ENCODE measurements at regions not wholly inside any gene's neighbourhood (a gene's known extent, or its start where the extent isn't known, plus 50 kb on each side); places are given as distances from the start of the nearest gene placed in this dataset.

- ATAC-seq (no peak), DNase-seq (no peak)
- peaks cover 5% of the 10 kb centered on the region for H3K27me3 Mint-ChIP-seq (ENCODE audit: low read depth)
- H3K9me3 Mint-ChIP-seq, result no peaks in the 10 kb centered on the region
- H3K36me3 Mint-ChIP-seq (ENCODE audit: insufficient read depth), result no peaks in the 10 kb centered on the region
- H3K4me1 Mint-ChIP-seq (ENCODE audit: low read depth), result no peaks in the 10 kb centered on the region
- H3K4me3 Mint-ChIP-seq, result no peak overlapping the region
Observed at GRCh38 chr2:226407135-226407534, 392.5 kb downstream of the IRS1 start.

- Mint-ChIP-seq H3K4me3 (no peak overlapping the region), H3K27me3 (ENCODE audit: low read depth) (peaks cover 5% of the 10 kb centered on the region)
- DNase-seq, result no peak
Observed at GRCh38 chr2:226405465-226405864, 394.2 kb downstream of the IRS1 start.

GRCh38 chr2:226403369-226403768 is 396.3 kb downstream of the IRS1 start:
- Mint-ChIP-seq H3K4me3 (no peak overlapping the region), H3K27me3 (ENCODE audit: low read depth) (peaks cover 5% of the 10 kb centered on the region), H3K36me3 (ENCODE audit: insufficient read depth) (no peaks in the 10 kb centered on the region), H3K9me3 (no peaks in the 10 kb centered on the region), H3K4me1 (ENCODE audit: low read depth) (no peaks in the 10 kb centered on the region)
- ATAC-seq (no peak), DNase-seq (no peak)

More at GRCh38 chr2:226405465-226405864, 394.2 kb downstream of the IRS1 start:
- Mint-ChIP-seq H3K4me1 (ENCODE audit: low read depth) (no peaks in the 10 kb centered on the region), H3K36me3 (ENCODE audit: insufficient read depth) (no peaks in the 10 kb centered on the region), H3K9me3 (no peaks in the 10 kb centered on the region)
- ATAC-seq, result no peak

- Mint-ChIP-seq H3K4me3 (no peak overlapping the region), H3K4me1 (ENCODE audit: low read depth) (no peaks in the 10 kb centered on the region), H3K36me3 (ENCODE audit: insufficient read depth) (no peaks in the 10 kb centered on the region), H3K9me3 (no peaks in the 10 kb centered on the region), H3K27me3 (ENCODE audit: low read depth) (no peaks in the 10 kb centered on the region)
- DNase-seq, result no peak
- no peak for ATAC-seq
Observed at GRCh38 chr2:226399006-226399405, 400.6 kb downstream of the IRS1 start.

GRCh38 chr2:226398580-226398979 is 401.0 kb downstream of the IRS1 start:
- no peak for ATAC-seq
- DNase-seq, result no peak
- no peaks in the 10 kb centered on the region for H3K9me3 Mint-ChIP-seq
- H3K4me1 Mint-ChIP-seq (ENCODE audit: low read depth), result no peaks in the 10 kb centered on the region
- H3K27me3 Mint-ChIP-seq (ENCODE audit: low read depth), result no peaks in the 10 kb centered on the region
- H3K4me3 Mint-ChIP-seq, result no peak overlapping the region
- no peaks in the 10 kb centered on the region for H3K36me3 Mint-ChIP-seq (ENCODE audit: insufficient read depth)

GRCh38 chr2:226396541-226396940 is 403.1 kb downstream of the IRS1 start:
- ATAC-seq (no peak), DNase-seq (no peak)
- Mint-ChIP-seq H3K9me3 (peaks cover 6% of the 10 kb centered on the region), H3K36me3 (ENCODE audit: insufficient read depth) (no peaks in the 10 kb centered on the region), H3K27me3 (ENCODE audit: low read depth) (no peaks in the 10 kb centered on the region), H3K4me1 (ENCODE audit: low read depth) (no peaks in the 10 kb centered on the region), H3K4me3 (no peak overlapping the region)

- no peaks in the 10 kb centered on the region for H3K36me3 Mint-ChIP-seq (ENCODE audit: insufficient read depth)
- peaks cover under 1% of the 10 kb centered on the region for H3K9me3 Mint-ChIP-seq
- no peaks in the 10 kb centered on the region for H3K4me1 Mint-ChIP-seq (ENCODE audit: low read depth)
- H3K27me3 Mint-ChIP-seq (ENCODE audit: low read depth), result no peaks in the 10 kb centered on the region
- H3K4me3 Mint-ChIP-seq, result no peak overlapping the region
- no peak for DNase-seq
- no peak for ATAC-seq
Observed at GRCh38 chr2:226387499-226387942, 412.1 kb downstream of the IRS1 start.

- H3K4me1 Mint-ChIP-seq (ENCODE audit: low read depth), result no peaks in the 10 kb centered on the region
- no peaks in the 10 kb centered on the region for H3K9me3 Mint-ChIP-seq
- H3K36me3 Mint-ChIP-seq (ENCODE audit: insufficient read depth), result no peaks in the 10 kb centered on the region
- DNase-seq (no peak), ATAC-seq (no peak)
- H3K4me3 Mint-ChIP-seq, result no peak overlapping the region
- H3K27me3 Mint-ChIP-seq (ENCODE audit: low read depth), result no peaks in the 10 kb centered on the region
Observed at GRCh38 chr2:226383461-226383860, 416.2 kb downstream of the IRS1 start.

GRCh38 chr2:226380679-226381078 is 418.9 kb downstream of the IRS1 start:
- no peaks in the 10 kb centered on the region for H3K9me3 Mint-ChIP-seq
- DNase-seq (no peak), ATAC-seq (no peak)
- no peak overlapping the region for H3K4me3 Mint-ChIP-seq
- H3K27me3 Mint-ChIP-seq (ENCODE audit: low read depth), result no peaks in the 10 kb centered on the region
- no peaks in the 10 kb centered on the region for H3K36me3 Mint-ChIP-seq (ENCODE audit: insufficient read depth)
- H3K4me1 Mint-ChIP-seq (ENCODE audit: low read depth), result no peaks in the 10 kb centered on the region

GRCh38 chr2:226378753-226379705 is 420.6 kb downstream of the IRS1 start:
- ATAC-seq, result no peak
- Mint-ChIP-seq H3K4me3 (no peak overlapping the region), H3K4me1 (ENCODE audit: low read depth) (no peaks in the 10 kb centered on the region)

GRCh38 chr2:226376516-226377180 is 423.0 kb downstream of the IRS1 start:
- Mint-ChIP-seq H3K9me3 (no peaks in the 10 kb centered on the region), H3K4me3 (no peak overlapping the region), H3K27me3 (ENCODE audit: low read depth) (peaks cover 6% of the 10 kb centered on the region), H3K4me1 (ENCODE audit: low read depth) (no peaks in the 10 kb centered on the region), H3K36me3 (ENCODE audit: insufficient read depth) (no peaks in the 10 kb centered on the region)
- DNase-seq (no peak), ATAC-seq (no peak)

More at GRCh38 chr2:226378753-226379705, 420.6 kb downstream of the IRS1 start:
- H3K36me3 Mint-ChIP-seq (ENCODE audit: insufficient read depth), result no peaks in the 10 kb centered on the region
- DNase-seq, result no peak
- no peaks in the 10 kb centered on the region for H3K27me3 Mint-ChIP-seq (ENCODE audit: low read depth)
- H3K9me3 Mint-ChIP-seq, result no peaks in the 10 kb centered on the region

- ATAC-seq, result no peak
- H3K4me3 Mint-ChIP-seq, result no peak overlapping the region
- H3K4me1 Mint-ChIP-seq (ENCODE audit: low read depth), result no peaks in the 10 kb centered on the region
- H3K36me3 Mint-ChIP-seq (ENCODE audit: insufficient read depth), result no peaks in the 10 kb centered on the region
- peaks cover 17% of the 10 kb centered on the region for H3K27me3 Mint-ChIP-seq (ENCODE audit: low read depth)
- DNase-seq, result no peak
- H3K9me3 Mint-ChIP-seq, result peaks cover 9% of the 10 kb centered on the region
Observed at GRCh38 chr2:226366920-226367319, 432.7 kb downstream of the IRS1 start.

- no peak overlapping the region for H3K4me3 Mint-ChIP-seq
- ATAC-seq, result no peak
- DNase-seq, result no peak
- H3K4me1 Mint-ChIP-seq (ENCODE audit: low read depth), result no peaks in the 10 kb centered on the region
- H3K36me3 Mint-ChIP-seq (ENCODE audit: insufficient read depth), result no peaks in the 10 kb centered on the region
- H3K9me3 Mint-ChIP-seq, result peaks cover 9% of the 10 kb centered on the region
- peaks cover 17% of the 10 kb centered on the region for H3K27me3 Mint-ChIP-seq (ENCODE audit: low read depth)
Observed at GRCh38 chr2:226364217-226364616, 435.4 kb downstream of the IRS1 start.

- ATAC-seq, result no peak
- H3K4me1 Mint-ChIP-seq (ENCODE audit: low read depth), result no peaks in the 10 kb centered on the region
- H3K4me3 Mint-ChIP-seq, result no peak overlapping the region
Observed at GRCh38 chr2:226362980-226363379, 436.6 kb downstream of the IRS1 start.

GRCh38 chr2:226360658-226361057 is 439.0 kb downstream of the IRS1 start:
- H3K4me1 Mint-ChIP-seq (ENCODE audit: low read depth), result no peaks in the 10 kb centered on the region
- H3K36me3 Mint-ChIP-seq (ENCODE audit: insufficient read depth), result no peaks in the 10 kb centered on the region
- no peak overlapping the region for H3K4me3 Mint-ChIP-seq
- no peak for ATAC-seq
- peaks cover 9% of the 10 kb centered on the region for H3K9me3 Mint-ChIP-seq
- H3K27me3 Mint-ChIP-seq (ENCODE audit: low read depth), result peaks cover 13% of the 10 kb centered on the region
- DNase-seq, result no peak

More at GRCh38 chr2:226362980-226363379, 436.6 kb downstream of the IRS1 start:
- DNase-seq, result no peak
- peaks cover 13% of the 10 kb centered on the region for H3K27me3 Mint-ChIP-seq (ENCODE audit: low read depth)
- H3K36me3 Mint-ChIP-seq (ENCODE audit: insufficient read depth), result no peaks in the 10 kb centered on the region
- peaks cover 9% of the 10 kb centered on the region for H3K9me3 Mint-ChIP-seq
